LNCaP clone FGC (cell line): ENCODE measurements at regions not wholly inside any gene's neighbourhood (a gene's known extent, or its start where the extent isn't known, plus 50 kb on each side); places are given as distances from the start of the nearest gene placed in this dataset.

ENCODE experiments used
- DNase-seq: peaks from one replicate; pipeline ENCODE4 v3.0.0-alpha.2; 2011; ENCODE audit warnings: low read depth
- H3K4me3 ChIP-seq: 2 replicates; pipeline ENCODE4 v1.5.1; 2011; ENCODE audit warnings: mild to moderate bottlenecking, low read depth, low read length, control low read depth
- CTCF ChIP-seq: IDR thresholded peaks from 2 replicates; pipeline ENCODE4 v1.5.1; 2012; ENCODE audit warnings: mild to moderate bottlenecking; ENCODE audit not compliant: control insufficient read depth, insufficient read depth; ENCODE audit errors: extremely low read depth

DNA sequence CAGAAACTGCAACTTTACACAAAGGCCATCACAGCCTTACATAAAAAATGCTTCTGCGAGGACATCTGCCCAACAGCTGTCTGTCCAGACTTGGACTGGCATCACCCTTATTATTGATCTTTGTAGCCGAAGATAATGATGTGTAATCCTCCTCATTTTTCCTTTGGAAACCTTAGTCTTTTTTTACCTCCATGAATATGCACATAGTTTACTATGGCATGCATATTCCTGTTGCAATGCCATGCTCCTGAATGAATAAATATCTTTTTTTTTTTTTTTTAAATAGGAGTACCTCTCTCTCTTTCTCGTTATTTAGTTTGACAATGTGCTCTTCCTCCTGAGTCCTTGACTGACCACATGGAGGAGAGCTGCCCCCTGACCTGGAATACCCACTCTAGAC is 409.6 kb upstream of the USP24 start:
- DNase-seq: no peak
- H3K4me3 ChIP-seq: no peak overlapping the region
- TF ChIP-seq CTCF: no peak

GRCh38 chr1:55623311-55623710 is 408.1 kb upstream of the USP24 start:
- no peak overlapping the region for H3K4me3 ChIP-seq
- no peak for DNase-seq
- no peak for TF ChIP-seq CTCF

GRCh38 chr1:55622074-55622473 is 406.9 kb upstream of the USP24 start:
- TF ChIP-seq CTCF: no peak
- DNase-seq: no peak
- no peak overlapping the region for H3K4me3 ChIP-seq

- no peak overlapping the region for H3K4me3 ChIP-seq
- no peak for DNase-seq
- TF ChIP-seq CTCF: no peak
Measured at GRCh38 chr1:55618199-55618598, 403.0 kb upstream of the USP24 start.

DNA sequence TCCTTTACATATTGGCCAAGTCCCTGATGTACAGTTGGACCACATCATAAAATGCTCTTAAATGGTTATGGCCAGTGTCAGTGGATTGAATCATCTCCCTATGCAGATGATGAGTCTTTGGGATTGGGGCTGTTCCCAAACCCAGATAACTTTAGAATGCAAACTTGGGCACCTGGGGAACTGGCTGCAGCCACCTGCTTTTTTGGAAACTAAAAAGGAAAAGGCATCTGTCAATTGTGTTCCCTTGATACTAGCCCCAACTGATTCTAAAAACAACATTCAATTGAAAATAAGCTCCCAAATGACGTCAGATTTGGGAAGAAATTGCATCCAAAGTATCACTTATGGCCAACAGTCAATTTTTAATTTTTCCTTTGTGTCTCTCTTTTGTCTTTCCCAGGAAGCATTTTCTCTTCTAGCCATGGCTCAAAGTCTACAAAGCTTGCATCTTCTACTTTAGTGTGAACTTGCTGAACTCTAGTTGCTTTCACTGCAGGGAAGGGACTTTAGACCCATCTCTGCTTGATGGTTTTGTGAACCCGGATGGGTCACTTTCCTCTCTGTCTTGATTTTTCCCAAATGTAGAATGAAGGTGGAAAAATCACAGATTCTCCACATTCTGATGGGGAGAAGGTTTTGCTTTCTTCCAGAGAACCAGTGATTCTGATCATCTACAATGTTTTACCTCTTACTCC is 402.3 kb upstream of the USP24 start:
- no peak for TF ChIP-seq CTCF
- no peak for DNase-seq
- H3K4me3 ChIP-seq: no peak overlapping the region

GRCh38 chr1:55612988-55613387 is 397.8 kb upstream of the USP24 start:
- H3K4me3 ChIP-seq: no peak overlapping the region
- TF ChIP-seq CTCF: no peak
- DNase-seq: no peak

DNA sequence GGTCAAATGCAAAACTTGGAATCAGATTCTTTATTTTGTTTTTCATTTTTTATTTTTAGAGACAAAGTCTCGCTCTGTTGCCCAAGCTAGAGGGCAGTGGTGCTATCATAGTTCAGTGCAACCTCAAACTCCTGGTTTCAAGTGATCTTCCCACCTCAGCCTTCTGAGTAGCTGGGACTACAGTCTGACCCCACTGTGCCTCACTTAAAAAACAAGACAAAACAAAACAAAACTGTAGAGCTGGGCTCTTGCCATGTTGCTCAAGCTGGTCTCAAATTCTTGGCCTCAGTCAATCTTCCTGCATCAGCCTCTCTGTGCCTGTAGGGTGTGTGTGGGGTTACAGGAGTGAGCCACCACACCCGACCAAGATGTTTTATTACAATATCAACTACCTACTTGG is 396.0 kb upstream of the USP24 start:
- no peak for DNase-seq
- no peak for TF ChIP-seq CTCF
- H3K4me3 ChIP-seq: no peak overlapping the region
